Ascending aorta (tissue), 2 donors: ENCODE measurements at regions not wholly inside any gene's neighbourhood (a gene's known extent, or its start where the extent isn't known, plus 50 kb on each side); places are given as distances from the start of the nearest gene placed in this dataset.
"Not testable (repeated sequence)": the region's sequence is repeated elsewhere in the genome, so short reads cannot be mapped to it uniquely, and the experiment has no call there.

Experiments used
- DNase-seq, 2 donors: peaks; one replicate each; pipeline ENCODE4 v3.0.0-alpha.2; 2019; ENCODE audit warnings: low spot score in 2 of 2
- H3K27ac ChIP-seq, 2 donors: fragments of 200-600 bp; sonication (generic); one replicate each; pipeline ENCODE4 v1.5.1; 2016 to 2017; ENCODE audit warnings: mild to moderate bottlenecking in 1 of 2
- H3K27me3 ChIP-seq: fragments of 200-600 bp; sonication (generic); one replicate; pipeline ENCODE4 v1.5.1; 2017
- H3K36me3 ChIP-seq, 2 donors: fragments of 200-600 bp; sonication (generic); one replicate each; pipeline ENCODE4 v1.5.1; 2016
- H3K4me1 ChIP-seq, 2 donors: fragments of 200-600 bp; sonication (generic); one replicate each; pipeline ENCODE4 v1.5.1; 2016 to 2017; ENCODE audit warnings: mild to moderate bottlenecking in 1 of 2
- H3K4me3 ChIP-seq, 2 donors: fragments of 200-600 bp; sonication (generic); one replicate each; pipeline ENCODE4 v1.5.1; 2016 to 2017; ENCODE audit warnings: mild to moderate bottlenecking in 1 of 2
- H3K9me3 ChIP-seq, 2 donors: fragments of 200-600 bp; sonication (generic); one replicate each; pipeline ENCODE4 v1.5.1; 2016
- intact Hi-C: fragments of 100-400 bp; cut with DNase I; formaldehyde crosslinking; loops from one replicate; pipeline ENCODE4 v1.15.1; 2023
- TF ChIP-seq, protein P1 (sequence below), 3 experiments: fragments of 200-600 bp in 2 of 3; fragments of 450-650 bp in 1 of 3; sonication (generic) in 2 of 3; IDR thresholded peaks; one replicate each; pipeline ENCODE4 v1.5.1; 2016 to 2019; ENCODE audit warnings: antibody characterized with exemption in 3 of 3, mild to moderate bottlenecking in 1 of 3, moderate library complexity in 1 of 3

DNA sequence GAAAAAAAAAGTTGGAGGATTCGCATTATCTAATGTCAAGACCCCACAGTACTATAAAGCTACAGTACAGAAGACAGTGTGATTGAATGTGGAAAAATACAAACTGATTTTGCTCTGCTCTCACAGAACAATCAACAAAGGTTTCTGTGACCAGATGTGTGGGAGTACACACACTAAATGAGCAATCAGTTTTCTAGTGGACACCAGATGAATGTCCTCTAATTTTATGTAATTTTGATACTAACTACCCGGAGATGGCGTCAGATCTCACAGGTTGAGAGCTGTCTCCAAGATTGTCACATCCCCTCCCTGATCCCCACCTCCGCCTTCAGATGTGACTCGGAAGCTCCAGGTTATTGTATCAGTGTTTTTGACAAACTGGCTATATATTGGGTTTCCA, 81.9 kb upstream of the HUWE1 start:
- H3K4me3 ChIP-seq = no peak overlapping the region
- H3K9me3 ChIP-seq = no peaks in the 10 kb centered on the region
- H3K4me1 ChIP-seq = no peaks in the 10 kb centered on the region
- H3K27ac ChIP-seq = no peak overlapping the region
- no peaks in the 10 kb centered on the region for H3K36me3 ChIP-seq
- TF ChIP-seq, protein P1, sequence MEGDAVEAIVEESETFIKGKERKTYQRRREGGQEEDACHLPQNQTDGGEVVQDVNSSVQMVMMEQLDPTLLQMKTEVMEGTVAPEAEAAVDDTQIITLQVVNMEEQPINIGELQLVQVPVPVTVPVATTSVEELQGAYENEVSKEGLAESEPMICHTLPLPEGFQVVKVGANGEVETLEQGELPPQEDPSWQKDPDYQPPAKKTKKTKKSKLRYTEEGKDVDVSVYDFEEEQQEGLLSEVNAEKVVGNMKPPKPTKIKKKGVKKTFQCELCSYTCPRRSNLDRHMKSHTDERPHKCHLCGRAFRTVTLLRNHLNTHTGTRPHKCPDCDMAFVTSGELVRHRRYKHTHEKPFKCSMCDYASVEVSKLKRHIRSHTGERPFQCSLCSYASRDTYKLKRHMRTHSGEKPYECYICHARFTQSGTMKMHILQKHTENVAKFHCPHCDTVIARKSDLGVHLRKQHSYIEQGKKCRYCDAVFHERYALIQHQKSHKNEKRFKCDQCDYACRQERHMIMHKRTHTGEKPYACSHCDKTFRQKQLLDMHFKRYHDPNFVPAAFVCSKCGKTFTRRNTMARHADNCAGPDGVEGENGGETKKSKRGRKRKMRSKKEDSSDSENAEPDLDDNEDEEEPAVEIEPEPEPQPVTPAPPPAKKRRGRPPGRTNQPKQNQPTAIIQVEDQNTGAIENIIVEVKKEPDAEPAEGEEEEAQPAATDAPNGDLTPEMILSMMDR (IDR thresholded peaks at IDR 0.05) = no peak
- DNase-seq = no peak
- no peaks in the 10 kb centered on the region for H3K27me3 ChIP-seq
- intact Hi-C loops = no loop called here

DNA sequence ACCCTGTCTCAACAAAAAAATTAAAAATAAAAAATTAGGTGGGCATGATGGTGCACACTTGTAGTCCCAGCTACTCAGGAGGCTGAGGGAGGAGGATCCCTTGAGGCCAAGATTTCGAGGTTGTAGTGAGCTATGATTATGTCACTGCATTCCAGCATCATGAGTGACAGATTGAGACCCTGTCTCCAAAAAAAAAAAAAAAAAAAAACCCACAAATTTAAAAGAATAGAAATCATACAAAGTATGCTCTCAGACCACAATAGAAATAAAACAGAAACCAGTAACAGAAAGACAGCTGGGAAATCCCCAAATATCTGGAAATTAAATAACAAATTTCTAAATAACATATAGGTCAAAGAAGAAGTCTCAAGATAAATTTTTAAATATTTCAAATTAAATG, 81.0 kb upstream of the HUWE1 start:
- no peaks in the 10 kb centered on the region for H3K9me3 ChIP-seq
- TF ChIP-seq, protein P1 (IDR thresholded peaks at IDR 0.05) = no peak
- no peak for DNase-seq

DNA sequence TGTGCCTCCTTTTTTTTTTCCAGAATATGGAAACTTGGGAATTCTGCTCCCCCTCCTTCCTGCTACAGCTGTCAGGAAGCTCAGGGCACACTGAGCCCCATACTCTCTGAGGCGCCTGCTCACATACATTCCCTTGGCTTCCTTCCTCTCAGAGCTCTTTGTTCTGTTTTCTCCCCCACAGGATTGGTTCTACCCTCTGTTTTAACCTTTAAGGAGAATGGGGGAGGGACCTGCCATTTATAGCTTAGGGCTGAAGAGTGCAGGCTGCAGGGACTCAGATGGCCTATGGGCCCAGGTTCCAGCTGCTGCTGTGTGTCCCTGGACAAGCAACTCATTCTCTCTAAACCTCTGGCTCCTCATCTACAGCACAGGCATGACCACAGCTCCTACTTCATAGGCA, 70.7 kb upstream of the HUWE1 start:
- H3K4me3 ChIP-seq, H3K9me3 ChIP-seq, H3K4me1 ChIP-seq, H3K27me3 ChIP-seq, H3K27ac ChIP-seq, intact Hi-C loops, DNase-seq, H3K36me3 ChIP-seq: not testable (repeated sequence)

More for the DNA sequence above, 81.0 kb upstream of the HUWE1 start:
- no peaks in the 10 kb centered on the region for H3K36me3 ChIP-seq
- intact Hi-C loops = no loop called here
- no peak overlapping the region for H3K27ac ChIP-seq
- no peaks in the 10 kb centered on the region for H3K4me1 ChIP-seq
- no peak overlapping the region for H3K4me3 ChIP-seq
- H3K27me3 ChIP-seq = no peaks in the 10 kb centered on the region

DNA sequence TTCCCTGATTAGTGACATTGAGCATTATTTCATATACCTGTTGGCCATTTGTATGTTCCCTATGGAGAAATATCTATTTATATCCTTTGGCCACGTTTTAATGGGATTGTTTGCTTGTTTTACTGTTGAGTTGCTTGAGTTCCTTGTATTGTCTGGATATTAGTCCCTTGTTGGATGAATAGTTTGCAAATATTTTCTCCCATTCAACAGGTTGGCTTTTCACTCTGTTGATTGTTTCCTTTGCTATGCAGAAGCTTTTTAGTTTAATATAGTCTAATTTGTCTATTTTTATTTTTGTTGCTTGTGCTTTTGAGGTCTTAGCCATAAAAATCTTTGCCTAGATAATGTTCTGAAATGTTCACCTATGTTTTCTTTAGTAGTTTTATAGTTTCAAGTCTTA, 60.2 kb upstream of the HUWE1 start:
- Histone ChIP-seq H3K9me3 (no peaks in the 10 kb centered on the region), H3K36me3 (no peaks in the 10 kb centered on the region), H3K4me1 (no peaks in the 10 kb centered on the region), H3K27ac (no peak overlapping the region), H3K27me3 (no peaks in the 10 kb centered on the region), H3K4me3 (no peak overlapping the region)
- TF ChIP-seq, protein P1 (IDR thresholded peaks at IDR 0.05) = no peak
- intact Hi-C loops = loop anchor here (5.0 kb wide), 1 partner anchor 59 kb away; the partner anchor contains the start of gene HUWE1
- DNase-seq = no peak

DNA sequence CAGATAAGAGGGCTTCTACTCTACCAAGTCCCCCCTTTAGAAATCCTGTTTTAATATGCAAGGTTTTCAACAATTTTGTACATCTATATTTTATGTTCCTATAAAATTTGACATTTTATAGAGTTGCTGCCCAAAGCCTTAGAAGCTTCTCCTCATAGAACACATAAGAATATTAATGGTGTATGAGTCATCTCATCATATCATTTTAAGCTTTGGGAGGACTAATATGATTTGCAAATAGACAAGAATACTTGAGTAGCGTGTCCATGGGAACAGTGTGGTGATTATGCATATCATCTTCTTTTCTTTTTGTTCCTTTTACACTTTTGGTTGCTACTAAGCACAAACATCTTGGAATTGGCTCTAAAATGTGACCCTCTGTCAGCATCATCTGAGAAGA, 56.7 kb upstream of the HUWE1 start:
- H3K36me3 ChIP-seq = no peaks in the 10 kb centered on the region
- H3K27ac ChIP-seq = no peak overlapping the region
- H3K4me3 ChIP-seq = no peak overlapping the region
- TF ChIP-seq, protein P1 (IDR thresholded peaks at IDR 0.05) = no peak
- H3K27me3 ChIP-seq = no peaks in the 10 kb centered on the region
- intact Hi-C loops = no loop called here
- no peaks in the 10 kb centered on the region for H3K4me1 ChIP-seq
- DNase-seq = no peak
- no peaks in the 10 kb centered on the region for H3K9me3 ChIP-seq

DNA sequence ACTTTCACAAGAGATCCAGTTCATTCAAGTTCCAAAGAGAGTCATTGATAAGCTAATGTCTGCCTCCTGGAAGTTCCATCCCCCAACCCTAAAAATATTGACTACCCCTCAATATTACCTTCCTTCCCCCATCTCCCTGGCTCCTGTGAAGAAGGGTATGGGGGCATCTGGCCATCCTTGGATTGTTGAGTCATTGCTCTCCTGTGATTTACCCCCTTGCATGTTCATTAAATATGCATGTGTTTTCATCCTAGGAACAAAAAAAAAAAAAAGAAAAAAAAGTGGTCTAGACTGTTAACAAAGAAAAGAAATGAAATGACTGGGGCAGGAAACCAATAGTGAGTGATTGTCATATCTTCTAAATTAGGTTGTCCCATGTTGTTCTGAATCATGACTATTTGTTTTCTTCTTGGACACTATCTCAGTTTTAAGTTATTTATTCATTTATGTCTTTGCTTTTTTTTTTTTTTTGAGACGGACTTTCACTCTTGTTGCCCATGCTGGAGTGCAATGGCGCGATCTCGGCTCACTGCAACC, 51.9 kb upstream of the HUWE1 start:
- TF ChIP-seq, protein P1 (IDR thresholded peaks at IDR 0.05) = no peak
- Histone ChIP-seq H3K4me1 (no peaks in the 10 kb centered on the region), H3K9me3 (no peaks in the 10 kb centered on the region), H3K27me3 (no peaks in the 10 kb centered on the region), H3K4me3 (no peak overlapping the region), H3K27ac (no peak overlapping the region), H3K36me3 (no peaks in the 10 kb centered on the region)
- intact Hi-C loops = no loop called here
- no peak for DNase-seq
